Smooth muscle cell (in vitro differentiated cells): ENCODE measurements at regions not wholly inside any gene's neighbourhood (a gene's known extent, or its start where the extent isn't known, plus 50 kb on each side); places are given as distances from the start of the nearest gene placed in this dataset.
"Not testable (repeated sequence)": the region's sequence is repeated elsewhere in the genome, so short reads cannot be mapped to it uniquely, and the experiment has no call there.

ENCODE experiments used
- DNase-seq: peaks from one replicate; lab custom pipeline; 2025; ENCODE audit not compliant: unreplicated experiment; lab: John Stamatoyannopoulos, UW
- H2AFZ ChIP-seq: fragments of 200-600 bp; sonication (generic); 2 replicates; pipeline ENCODE4 v1.6.0; 2016; ENCODE audit warnings: antibody characterized with exemption, low read depth, mild to moderate bottlenecking
- H3F3A ChIP-seq: fragments of 200-600 bp; sonication (generic); 2 replicates; pipeline ENCODE4 v1.6.0; 2017; ENCODE audit warnings: antibody characterized with exemption, low read depth
- H3K27ac ChIP-seq: fragments of 200-600 bp; sonication (generic); 2 replicates; pipeline ENCODE4 v1.5.1; 2016; ENCODE audit warnings: low read depth, mild to moderate bottlenecking
- H3K27me3 ChIP-seq: fragments of 200-600 bp; sonication (generic); 2 replicates; pipeline ENCODE4 v1.6.1; 2016; ENCODE audit warnings: low read depth, mild to moderate bottlenecking
- H3K36me3 ChIP-seq: fragments of 200-600 bp; sonication (generic); 2 replicates; pipeline ENCODE4 v1.5.1; 2016; ENCODE audit warnings: low read depth
- H3K4me1 ChIP-seq: fragments of 200-600 bp; sonication (generic); 2 replicates; pipeline ENCODE4 v1.5.1; 2016; ENCODE audit warnings: low read depth
- H3K4me2 ChIP-seq: fragments of 200-600 bp; sonication (generic); 2 replicates; pipeline ENCODE4 v1.6.0; 2016; ENCODE audit warnings: mild to moderate bottlenecking
- H3K4me3 ChIP-seq: fragments of 200-600 bp; sonication (generic); 2 replicates; pipeline ENCODE4 v1.5.1; 2016; ENCODE audit warnings: mild to moderate bottlenecking
- H3K79me2 ChIP-seq: fragments of 200-600 bp; sonication (generic); 2 replicates; pipeline ENCODE4 v1.6.0; 2016; ENCODE audit warnings: low read depth, mild to moderate bottlenecking
- H3K9ac ChIP-seq: fragments of 200-600 bp; sonication (generic); 2 replicates; pipeline ENCODE4 v1.6.0; 2016; ENCODE audit warnings: low read depth
- H3K9me3 ChIP-seq: fragments of 200-600 bp; sonication (generic); replicated peaks from 2 replicates; pipeline ENCODE4 v1.5.1; 2016; ENCODE audit warnings: low read depth
- H4K20me1 ChIP-seq: fragments of 200-600 bp; sonication (generic); 2 replicates; pipeline ENCODE4 v1.6.0; 2016; ENCODE audit warnings: low read depth
- WGBS: methylation state at CpG from one replicate; pipeline ENCODE4 v1.1.7; 2016; ENCODE audit warnings: low lambda C conversion rate; 5-methylcytosine and 5-hydroxymethylcytosine counted together
- TF ChIP-seq, protein P1 (sequence below): fragments of 200-600 bp; sonication (generic); IDR thresholded peaks from 2 replicates; pipeline ENCODE4 v1.5.1; 2017; ENCODE audit warnings: borderline replicate concordance, mild to moderate bottlenecking, antibody characterized with exemption; ENCODE audit not compliant: insufficient read depth, poor library complexity, severe bottlenecking

DNA sequence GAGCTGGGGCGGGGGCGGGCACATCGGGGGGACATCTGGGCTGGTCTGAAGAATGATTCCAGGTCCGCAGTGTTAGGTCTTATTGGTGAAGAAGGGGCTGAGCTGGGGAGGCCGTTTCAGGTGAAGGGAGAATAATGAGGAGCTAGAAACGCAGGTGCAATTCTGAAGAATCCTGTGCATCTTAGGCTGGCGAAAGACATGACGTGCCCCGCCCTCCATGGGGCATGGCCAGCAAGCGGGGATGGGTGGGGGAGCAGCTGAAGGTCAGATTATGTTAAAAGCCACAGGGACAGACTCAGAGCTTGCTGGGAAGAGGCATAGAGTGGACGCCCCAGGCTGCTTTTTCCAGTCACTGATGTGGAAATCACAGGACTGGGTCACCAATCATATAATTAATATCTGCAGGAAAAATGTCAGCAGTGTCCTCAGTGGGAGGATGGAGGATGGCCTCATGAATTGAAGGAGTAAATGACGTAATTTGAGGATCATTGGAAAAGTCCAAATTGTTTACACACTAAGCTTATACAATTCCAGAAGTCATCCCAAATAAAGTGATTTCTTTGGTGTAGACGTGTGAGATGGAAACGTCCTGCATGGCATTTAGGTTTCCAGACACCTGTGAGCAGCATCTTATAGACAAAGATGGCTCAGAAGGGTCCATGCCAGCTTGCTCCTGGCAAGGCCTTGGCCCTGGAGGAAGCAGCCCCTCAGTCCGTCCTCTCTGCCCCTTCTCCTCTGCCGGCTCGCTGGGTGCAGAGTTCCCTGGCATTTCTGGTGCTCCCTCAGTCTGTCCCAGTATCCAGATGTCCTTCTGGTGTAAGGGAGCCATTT is 109.6 kb upstream of the FRMD1 start:
- no peak overlapping the region for H3K4me3 ChIP-seq
- no peak overlapping the region for H2AFZ ChIP-seq
- H3K9me3 ChIP-seq, result no peaks in the 10 kb centered on the region
- no peak overlapping the region for H3K27ac ChIP-seq
- no peak overlapping the region for H3K4me2 ChIP-seq
- H4K20me1 ChIP-seq, result no peaks in the 10 kb centered on the region
- 84% methylated on average over 17 of the region's 17 CpGs for whole genome bisulfite sequencing
- no peak overlapping the region for H3K9ac ChIP-seq
- peaks cover 5% of the 10 kb centered on the region for H3K27me3 ChIP-seq
- H3K79me2 ChIP-seq, result no peaks in the 10 kb centered on the region
- no peaks in the 10 kb centered on the region for H3K36me3 ChIP-seq
- no peaks in the 10 kb centered on the region for H3K4me1 ChIP-seq
- no peak for DNase-seq
- H3F3A ChIP-seq, result no peaks in the 10 kb centered on the region
- TF ChIP-seq, protein P1, sequence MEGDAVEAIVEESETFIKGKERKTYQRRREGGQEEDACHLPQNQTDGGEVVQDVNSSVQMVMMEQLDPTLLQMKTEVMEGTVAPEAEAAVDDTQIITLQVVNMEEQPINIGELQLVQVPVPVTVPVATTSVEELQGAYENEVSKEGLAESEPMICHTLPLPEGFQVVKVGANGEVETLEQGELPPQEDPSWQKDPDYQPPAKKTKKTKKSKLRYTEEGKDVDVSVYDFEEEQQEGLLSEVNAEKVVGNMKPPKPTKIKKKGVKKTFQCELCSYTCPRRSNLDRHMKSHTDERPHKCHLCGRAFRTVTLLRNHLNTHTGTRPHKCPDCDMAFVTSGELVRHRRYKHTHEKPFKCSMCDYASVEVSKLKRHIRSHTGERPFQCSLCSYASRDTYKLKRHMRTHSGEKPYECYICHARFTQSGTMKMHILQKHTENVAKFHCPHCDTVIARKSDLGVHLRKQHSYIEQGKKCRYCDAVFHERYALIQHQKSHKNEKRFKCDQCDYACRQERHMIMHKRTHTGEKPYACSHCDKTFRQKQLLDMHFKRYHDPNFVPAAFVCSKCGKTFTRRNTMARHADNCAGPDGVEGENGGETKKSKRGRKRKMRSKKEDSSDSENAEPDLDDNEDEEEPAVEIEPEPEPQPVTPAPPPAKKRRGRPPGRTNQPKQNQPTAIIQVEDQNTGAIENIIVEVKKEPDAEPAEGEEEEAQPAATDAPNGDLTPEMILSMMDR, result no peak

DNA sequence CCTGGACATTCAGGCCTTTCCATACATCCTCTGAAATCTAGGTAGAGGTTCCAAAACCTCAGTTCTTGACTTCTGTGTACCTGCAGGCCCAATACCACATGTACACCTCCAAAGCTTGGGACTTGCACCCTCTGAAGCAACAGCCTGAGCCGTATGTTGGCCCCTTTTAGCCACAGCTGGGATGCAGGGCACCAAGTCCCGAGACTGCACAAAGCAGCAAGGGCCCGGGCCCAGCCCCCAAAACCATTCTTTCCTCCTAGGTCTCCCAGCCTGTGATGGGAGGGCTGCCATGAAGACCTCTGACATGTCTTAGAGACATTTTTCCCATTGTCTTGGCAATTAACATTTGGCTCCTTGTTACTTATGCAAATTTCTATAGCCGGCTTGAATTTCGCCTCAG is 107.4 kb upstream of the FRMD1 start:
- H3K4me1 ChIP-seq, result no peaks in the 10 kb centered on the region

DNA sequence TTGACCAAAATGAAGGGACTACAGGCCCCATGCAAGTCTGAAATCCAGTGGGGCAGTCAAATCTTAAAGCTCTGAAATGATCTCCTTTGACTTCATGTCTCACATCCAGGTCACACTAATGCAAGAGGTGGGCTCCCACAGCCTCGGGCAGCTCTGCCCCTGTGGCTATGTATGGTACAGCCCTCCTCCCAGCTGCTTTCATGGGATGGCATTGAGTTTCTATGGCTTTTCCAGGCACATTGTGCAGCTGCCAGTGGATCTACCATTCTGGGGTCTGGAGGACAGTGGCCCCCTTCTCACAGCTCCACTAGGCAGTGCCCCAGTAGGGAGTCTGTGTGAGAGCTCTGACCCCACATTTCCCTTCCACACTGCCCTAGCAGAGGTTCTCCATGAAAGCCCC is 107.0 kb upstream of the FRMD1 start:
- not testable (repeated sequence) for H3K9me3 ChIP-seq, H4K20me1 ChIP-seq, H3K4me3 ChIP-seq, H3K36me3 ChIP-seq, H2AFZ ChIP-seq, H3K27ac ChIP-seq, DNase-seq, H3K4me1 ChIP-seq, H3K4me2 ChIP-seq, H3K27me3 ChIP-seq, H3K9ac ChIP-seq, H3K79me2 ChIP-seq, H3F3A ChIP-seq
- WGBS, result 84% methylated on average over 1 of the region's 1 CpG

More for the DNA sequence above, 107.4 kb upstream of the FRMD1 start:
- Histone ChIP-seq H3K9ac (no peak overlapping the region), H3F3A (no peaks in the 10 kb centered on the region), H3K27ac (no peak overlapping the region), H3K79me2 (no peaks in the 10 kb centered on the region), H3K9me3 (no peaks in the 10 kb centered on the region), H3K4me2 (no peak overlapping the region), H4K20me1 (no peaks in the 10 kb centered on the region), H2AFZ (no peak overlapping the region), H3K36me3 (no peaks in the 10 kb centered on the region), H3K27me3 (no peaks in the 10 kb centered on the region), H3K4me3 (no peak overlapping the region)
- TF ChIP-seq, protein P1, result no peak
- WGBS, result 85% methylated on average over 5 of the region's 5 CpGs
- no peak for DNase-seq

DNA sequence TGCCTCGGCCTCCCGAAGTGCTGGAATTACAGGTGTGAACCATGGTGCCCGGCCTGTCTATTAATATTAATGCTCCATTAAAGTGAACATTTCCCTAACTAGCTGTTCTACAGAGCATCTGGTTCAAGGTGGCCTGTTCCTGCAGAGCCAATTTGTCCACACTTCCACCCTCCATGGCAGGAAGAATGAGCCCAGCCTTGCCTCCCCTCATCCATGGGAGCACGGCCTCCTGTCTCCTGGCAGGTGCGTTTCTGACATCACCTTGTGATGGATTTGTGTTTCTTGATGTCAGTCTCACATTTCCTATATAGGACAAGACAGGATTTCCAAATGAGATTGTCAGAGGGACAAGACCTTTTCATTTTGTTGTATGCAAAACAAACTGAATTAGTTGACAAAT is 105.7 kb upstream of the FRMD1 start:
- Histone ChIP-seq H3K4me2 (no peak overlapping the region), H3K27me3 (no peaks in the 10 kb centered on the region), H3K9me3 (no peaks in the 10 kb centered on the region), H2AFZ (no peak overlapping the region), H3K4me1 (peaks cover 7% of the 10 kb centered on the region), H3K36me3 (no peaks in the 10 kb centered on the region), H3K27ac (no peak overlapping the region), H3K4me3 (no peak overlapping the region), H3K9ac (no peak overlapping the region), H3F3A (no peaks in the 10 kb centered on the region), H3K79me2 (no peaks in the 10 kb centered on the region), H4K20me1 (no peaks in the 10 kb centered on the region)
- no peak for DNase-seq
- WGBS, result 96% methylated on average over 5 of the region's 5 CpGs
- TF ChIP-seq, protein P1, result no peak
